ENCODE measurements at regions not wholly inside any gene's neighbourhood (a gene's known extent, or its start where the extent isn't known, plus 50 kb on each side); places are given as distances from the start of the nearest gene placed in this dataset.
"Not testable (repeated sequence)": the region's sequence is repeated elsewhere in the genome, so short reads cannot be mapped to it uniquely, and the experiment has no call there.

DNA sequence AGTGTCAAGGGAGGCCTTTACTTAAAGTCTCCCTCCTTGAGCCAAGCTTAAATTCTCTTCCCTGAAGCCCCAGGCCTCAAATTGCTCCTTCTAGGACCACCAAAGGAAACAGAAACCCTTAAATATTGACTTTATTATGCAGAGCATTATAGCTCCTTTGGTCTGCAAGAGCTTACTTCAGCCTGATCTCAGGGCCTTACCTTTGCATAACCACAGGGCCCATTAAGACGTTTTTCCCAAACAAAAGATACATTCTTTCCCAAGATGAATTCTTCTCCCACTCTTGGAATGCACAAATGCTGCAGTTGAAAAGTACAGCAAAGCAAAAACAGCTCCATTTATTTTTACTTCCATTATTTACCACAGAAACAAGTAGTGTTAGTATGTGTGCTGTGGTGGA lies 130.8 kb downstream of the B3GNT2 start:
- DNase-seq = no peak

DNA sequence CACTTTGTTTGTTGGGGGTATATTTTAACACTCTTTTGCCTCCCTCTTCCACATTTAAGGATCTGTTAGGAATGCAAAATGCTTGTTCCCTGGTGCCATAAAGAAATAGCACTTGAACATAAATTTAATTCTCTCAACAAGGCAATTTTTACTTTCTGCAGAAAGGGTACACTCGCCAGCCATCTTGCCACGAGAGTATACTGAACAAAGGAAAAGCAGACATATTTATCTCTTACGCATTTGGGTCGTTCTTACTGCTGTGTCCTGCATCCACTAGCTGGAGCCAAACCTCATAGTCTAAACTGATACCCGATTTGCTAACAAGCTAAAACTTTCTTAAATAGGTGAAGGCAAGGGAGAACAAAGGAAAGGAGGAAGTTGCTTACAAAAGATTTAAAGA lies 129.5 kb downstream of the B3GNT2 start:
- DNase-seq = no peak

DNA sequence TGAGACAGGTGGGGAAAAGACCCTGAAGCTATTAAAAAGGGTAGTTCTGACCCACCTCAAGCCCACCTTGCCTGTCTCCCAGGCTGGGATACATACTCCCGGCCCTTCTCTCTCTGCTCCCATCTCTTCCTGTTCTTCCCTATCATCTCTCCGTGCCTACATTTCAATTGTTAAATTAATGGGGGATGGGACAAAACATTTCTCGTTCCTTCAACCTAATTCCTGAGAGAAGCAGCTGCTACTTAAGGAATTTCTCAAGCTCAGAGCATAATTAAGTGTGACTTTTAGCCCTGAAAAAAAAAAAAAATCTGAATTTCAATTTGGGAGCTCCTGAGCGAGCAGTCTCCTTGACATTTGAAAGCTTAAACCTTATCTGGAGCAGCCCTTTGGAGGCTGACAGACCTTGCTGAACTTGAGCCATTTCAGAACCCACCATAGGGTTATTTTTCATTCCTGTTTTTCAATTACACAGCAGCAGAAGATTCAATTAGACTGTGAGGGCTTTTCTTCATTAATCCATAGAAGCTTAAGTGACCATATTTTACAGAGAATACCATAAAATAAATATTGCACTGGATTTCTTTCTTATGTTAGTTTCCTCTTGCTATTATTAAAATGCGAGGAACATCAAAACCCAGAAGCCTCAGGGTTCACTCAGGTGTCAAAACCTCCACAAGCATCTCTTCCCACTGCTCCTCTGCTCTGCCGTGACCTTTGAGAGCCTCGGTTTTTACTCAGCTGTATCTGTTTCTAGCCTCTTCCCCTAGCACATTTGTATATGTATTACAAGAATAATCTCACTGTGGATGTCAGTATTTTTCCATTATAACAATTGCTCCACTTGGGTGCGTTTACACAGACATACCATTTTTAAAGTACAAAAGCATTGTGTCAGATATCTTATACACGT lies 125.7 kb downstream of the B3GNT2 start:
- no peak for DNase-seq

DNA sequence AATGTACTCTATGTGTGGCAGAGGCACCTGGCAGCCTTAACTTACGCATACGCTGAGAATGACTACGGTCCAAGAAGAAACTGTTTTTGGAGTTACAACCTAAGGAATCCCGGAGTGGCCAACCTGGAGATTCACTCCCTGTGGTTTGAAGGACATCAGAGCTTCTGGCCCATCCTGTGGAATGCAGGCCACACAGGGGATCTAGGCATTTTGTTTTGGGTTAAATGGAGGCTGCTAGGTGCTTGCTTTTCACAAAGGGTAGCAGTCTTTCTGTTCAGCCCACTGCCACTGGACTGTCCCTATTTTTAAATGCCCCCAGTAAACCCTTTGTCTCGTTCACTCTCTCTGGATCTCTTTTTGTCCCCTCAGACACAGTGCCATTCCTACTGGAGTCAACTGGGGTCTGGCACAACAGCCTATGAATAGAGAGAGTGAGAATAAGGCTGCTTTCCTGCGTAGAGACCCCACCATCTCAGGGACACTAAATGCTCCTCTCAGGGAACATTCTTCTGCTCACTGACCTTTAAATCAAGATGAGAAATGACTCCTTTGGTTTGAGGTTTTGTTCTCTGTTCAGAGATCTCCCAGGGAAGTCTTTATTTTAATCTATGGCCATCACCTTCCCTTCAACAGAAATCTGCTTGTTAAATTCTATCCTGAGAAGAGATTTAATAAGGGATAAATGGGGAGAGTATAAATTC lies 124.9 kb downstream of the B3GNT2 start:
- no peak for DNase-seq

DNA sequence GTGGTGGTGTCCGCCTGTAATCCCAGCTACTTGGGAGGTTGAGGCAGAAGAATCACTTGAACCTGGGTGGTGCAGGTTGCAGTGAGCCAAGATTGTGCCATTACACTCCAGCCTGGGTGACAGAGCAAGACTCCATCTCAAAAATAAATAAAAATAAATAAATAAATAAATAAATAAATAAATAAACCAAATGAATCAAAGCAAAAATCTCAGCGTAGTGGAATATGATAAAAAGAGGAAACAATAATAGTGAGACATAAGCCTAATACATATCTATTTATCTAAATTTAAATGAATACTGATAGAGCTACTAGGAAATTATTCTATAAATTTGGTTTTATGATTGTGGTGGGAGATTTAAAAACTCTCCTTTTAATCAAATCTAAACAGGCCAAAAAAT lies 124.2 kb downstream of the B3GNT2 start:
- not testable (repeated sequence) for DNase-seq

DNA sequence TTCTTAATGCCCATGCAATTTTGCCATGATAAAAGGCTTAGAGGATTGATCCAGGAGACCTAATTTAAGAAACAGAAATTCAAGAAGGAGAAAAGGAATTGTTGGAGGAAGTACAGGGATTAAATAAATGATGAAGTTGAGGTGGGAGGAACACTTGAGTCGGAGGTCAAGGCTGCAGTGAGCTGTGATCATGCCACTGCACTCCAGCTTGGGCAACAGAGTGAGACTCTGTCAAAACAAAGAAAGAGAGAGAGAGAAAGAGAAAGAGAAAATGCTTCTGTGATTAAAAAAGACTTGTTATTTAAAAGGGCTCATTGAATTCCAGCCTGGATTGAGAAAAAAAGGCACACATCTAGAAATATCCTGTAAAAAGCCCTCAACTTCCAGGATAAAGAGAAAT lies 123.2 kb downstream of the B3GNT2 start:
- DNase-seq = no peak

DNA sequence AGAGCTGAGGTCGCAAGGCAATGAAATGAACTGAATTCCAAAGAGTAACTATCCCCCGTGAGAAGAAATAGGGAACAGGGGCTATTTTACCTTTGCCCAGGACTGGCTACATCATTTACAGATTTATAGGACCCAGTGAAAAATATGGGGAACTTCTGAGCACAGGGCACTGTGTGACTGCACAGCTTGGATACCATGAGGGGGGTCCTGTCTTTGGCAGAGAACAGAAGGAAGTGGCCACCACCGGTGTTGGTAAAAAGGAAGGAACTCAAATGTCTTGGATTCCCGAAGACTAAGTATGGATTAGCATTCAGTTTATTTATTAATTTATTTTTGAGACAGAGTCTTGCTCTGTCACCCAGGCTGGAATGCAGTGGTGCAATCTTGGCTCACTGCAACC lies 119.6 kb downstream of the B3GNT2 start:
- no peak for DNase-seq

DNA sequence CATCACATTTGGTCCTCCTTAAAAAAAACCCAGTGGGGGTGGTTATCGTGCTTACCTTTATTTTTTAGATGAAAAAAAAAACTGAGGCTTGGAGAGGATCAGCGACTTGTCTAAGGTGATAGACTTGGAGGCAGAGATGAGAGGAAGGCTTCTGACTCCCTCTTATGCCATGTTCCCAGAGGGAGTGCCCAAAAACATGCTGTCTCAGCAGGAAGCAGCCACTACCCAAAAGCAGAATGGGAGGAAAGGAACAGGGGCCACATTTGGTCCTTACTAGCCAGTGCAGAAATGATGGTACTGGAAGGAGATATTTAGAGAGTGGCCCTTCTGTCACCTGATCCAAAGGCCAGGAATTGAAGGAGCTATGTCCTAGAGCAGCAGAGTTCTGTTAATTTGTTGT lies 118.4 kb downstream of the B3GNT2 start:
- no peak for DNase-seq

DNA sequence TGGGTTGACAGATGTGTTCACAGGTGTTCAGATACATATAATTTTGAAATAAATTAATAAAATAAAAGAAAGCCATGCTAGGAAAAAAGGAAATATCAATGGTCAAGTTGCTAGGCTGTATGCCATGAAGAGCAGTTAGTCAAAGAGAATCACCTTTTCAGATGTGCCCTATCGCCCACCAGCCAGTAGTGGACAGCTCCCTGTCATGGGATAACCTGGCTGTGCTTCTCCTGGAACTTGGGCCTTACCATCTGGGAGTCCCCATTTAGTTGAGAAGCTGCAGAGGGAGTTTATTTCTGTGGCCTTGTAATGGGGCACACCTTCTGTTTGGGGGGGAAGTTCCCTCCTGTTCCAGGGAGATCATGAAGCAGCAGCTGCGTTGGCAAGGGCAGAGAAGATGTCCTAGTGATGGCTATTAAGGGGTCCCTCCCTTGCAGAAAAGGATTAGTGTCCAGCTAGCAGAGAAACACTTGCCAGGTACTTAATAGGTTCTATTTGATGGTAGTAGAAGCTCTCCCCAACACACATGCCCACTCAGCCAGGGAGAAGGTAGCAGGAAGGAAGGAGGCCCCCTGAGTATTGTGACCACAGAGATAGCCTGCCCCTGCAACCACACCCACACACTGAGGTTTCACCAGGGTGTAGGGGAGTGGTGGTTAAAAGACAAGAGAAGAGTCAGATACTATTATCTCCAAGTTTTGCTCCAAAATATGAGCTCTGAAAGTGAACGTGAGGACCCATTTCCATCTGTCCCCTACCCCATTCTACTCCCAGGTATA lies 117.7 kb downstream of the B3GNT2 start:
- no peak for DNase-seq

DNA sequence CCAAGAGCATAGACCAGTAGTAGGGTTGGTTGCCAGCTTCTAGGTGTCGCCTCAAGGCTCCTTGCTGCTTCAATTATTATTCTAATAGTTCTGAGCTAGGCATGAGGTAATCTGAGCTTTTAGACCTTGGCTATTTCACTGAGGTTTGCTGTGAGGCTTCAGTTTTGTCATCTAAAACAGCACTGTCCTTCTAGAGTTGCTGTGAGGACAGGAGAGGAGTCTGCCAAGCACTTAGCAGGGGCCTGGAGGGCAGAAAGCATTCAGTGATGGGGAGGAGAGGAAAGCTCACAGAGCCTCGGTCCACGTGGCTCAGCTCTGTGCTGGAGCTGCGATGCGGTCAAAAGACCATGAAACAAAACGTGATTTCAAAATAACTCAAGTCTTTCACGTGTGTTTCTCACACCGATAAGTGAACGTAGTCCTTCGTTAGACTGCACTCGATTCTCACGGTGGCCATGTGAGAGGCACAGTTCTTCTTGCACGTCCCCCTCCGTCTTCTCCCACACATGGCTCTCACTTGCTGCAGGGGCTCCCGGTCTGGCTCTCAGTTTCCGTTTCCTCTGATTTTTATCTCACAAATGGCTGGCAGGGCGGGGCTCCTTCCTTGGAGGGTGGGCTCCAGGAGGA lies 113.7 kb downstream of the B3GNT2 start:
- DNase-seq = no peak

DNA sequence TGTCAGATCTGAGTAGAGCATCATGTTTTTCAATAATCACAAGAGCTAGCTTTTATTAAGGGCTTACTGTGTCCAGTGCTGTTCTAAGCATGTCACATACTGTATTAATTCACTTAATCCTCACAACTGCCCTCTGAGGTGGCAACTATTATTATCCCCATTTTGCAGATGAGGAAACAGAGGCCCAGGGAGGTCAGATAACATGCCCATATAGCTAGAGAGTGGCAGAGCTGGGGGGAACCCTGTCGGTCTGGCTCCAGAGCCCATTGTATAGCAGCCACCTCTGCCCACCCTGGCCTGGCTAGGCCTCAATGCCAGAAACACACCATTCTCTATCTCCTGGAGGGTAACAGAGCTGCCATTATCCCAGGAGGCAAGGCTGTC lies 113.2 kb downstream of the B3GNT2 start:
- DNase-seq = no peak

DNA sequence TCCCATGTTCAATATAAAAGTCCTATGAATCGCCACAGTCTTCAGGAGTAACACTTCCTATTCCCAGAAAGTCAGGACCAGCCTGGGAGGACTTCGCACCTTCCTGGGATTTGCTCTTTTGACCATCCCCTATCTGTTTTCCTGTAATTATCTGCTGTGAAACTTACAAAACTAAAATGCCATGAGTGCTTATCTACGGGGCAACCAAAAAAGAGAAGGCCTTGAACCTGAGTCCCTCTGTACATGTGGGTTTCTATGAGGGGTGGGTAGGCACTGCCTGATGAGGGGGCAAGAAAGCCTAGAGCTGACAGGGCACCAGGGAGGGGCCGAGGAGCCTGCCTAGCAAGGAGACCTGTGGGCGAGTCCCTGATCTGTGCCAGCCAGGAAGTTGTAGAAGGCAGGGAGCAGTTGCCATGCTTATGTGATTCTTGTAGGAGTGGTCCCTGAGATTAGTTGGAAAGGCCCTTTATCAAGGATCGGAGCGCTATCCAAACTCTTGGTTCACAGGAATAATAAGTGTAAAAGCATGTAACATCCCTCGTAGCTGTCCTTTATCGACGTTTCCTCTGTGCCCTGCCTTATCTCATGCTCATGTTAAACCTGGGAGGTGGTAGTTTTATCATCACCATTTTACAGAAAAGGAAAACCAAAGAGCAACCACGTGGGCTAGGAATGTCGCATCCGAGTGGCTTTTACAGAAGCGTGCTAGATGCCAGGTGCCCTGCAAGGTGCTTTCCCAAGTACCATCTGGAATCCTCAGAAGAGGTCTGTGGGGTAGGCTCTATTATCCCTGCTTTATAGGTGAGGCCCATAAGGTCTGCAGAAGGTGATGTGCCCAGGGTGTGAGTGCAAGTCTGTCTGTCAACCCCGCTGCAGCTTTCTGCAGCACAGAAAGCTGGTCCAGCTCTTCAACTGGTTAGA lies 111.8 kb downstream of the B3GNT2 start:
- DNase-seq = no peak

DNA sequence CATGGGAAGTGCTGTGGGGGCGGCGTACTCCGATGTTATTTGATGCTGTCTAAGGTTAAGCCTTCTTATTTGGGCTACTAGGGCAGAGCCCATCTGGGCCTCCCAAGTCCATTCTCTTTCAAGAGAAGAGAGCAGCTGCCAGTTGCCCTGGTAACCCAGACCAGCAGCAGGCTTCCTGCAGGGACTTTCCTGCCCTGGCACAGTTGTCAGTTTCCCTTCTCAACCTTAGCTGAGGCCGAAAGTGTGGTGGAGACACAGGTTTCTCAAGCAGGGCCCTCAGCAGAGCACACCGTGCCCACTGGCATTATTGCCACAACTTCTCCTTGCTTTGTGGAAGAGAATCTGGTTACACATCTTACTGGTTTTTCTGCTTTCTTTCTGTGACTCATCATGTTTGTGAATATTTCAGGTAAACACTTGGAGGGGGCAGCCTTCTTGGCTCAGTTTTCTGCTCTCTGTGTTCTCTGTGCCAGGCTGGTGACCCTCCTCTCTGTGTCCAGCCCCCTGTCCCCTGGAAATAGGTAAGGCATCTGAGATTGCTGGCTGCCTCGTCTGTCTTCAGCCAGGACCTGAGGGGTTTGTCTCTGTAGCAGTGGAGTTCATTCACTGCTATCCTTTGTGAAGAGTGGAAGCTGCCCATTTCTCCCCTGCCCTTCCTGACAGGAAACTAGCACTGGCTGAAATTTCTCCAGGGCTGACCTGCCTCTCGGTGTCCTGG lies 111.0 kb downstream of the B3GNT2 start:
- DNase-seq = peak; percentile 7

DNA sequence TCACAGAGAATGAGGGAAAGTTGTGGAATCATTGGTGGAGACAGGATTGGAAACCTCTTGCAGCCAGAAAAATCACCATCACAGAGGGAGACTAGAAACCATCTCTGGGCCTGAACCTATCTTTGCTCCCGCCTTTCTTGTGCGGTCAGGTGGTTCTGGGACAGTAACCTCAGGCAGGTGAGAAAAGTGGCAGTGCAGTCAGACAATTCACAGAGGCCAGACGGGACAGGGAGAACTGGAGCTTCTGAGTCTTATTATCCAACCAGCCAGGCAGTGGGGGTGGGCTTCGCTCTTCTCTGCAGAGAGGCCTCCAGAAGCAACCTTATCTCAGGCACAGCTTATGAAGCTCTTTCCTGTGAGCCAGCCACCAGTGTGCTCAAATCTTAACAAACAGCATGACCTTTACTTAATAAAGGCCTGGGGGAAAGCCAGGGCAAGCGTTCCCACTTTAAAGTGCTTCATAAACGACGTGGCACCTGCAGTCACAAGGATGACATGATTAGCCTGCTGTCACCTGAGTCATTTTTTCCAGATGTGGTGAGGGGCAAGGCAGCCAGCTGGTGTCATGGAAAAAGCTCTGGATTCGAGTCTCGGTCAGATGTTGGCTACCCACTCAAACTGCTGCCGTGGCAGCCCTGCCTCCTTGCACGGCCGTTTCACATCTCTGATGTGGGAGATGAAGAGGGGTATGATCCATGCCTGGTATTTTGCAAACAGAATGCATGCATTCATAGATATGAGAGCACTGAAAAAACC lies 109.7 kb downstream of the B3GNT2 start:
- no peak for DNase-seq

DNA sequence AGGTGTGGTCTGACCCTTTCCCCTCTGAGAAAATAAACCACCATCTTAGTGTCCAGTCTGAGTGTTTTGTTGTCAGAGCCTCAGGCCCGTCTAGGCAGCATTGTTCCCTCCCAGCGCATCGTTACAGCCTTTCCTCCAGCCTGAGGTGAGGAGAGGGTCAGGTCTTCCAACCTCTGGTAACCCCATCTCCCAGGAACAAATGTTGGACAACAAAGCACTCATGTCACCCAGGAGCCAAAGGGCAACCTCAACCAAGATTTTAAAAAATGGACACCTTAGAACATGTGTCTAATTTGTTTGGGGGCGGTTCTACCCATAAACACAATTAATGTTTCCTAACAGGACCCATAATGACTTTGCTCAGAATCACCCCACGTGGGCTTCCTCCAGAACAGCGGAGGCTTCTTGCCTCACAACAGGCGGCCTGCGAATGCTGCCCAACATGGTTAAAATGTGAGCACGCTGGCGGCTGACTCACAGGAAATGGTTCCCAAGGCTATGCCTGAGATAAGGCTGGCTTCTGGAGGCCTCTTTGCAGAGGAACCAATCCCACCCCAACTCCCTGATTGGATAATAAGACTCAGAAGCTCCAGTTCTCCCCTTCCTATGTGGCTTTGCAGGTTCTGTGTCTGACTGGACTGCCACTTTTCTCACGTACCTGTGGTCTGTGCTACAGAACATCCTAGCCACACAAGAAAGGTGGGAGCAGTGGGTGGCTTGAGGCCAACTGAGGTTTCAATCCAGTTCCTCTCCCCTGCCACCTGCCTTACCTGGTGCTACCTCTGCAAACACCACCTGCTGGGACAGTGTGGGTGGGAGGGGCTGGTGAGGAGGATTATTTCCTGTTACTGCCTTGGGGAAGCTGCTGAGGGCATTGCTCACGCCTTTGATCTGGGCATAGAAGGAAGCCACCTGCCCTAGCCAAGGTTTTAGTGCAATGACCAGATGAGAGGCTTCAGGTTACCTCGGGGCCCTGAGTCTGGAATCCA lies 108.8 kb downstream of the B3GNT2 start:
- peak; percentile 10 for DNase-seq

DNA sequence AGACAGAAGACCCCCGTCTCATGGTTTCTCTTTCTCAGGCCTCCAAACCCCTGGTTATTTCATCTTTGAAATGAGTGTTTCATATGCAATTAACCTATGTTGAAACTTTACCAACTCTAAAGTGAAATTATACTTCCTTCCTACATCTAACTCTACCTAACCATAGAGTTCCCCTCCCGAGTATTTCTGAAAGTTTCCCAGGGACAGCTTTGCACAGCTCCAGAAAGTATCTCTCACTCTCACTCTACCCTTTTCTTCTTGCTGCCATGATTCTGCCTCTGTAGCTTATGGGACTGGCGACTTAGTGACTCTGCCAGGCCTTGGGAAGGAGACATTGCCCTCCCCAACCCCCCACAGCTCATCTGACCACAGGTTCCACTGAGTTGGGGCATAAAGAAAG lies 107.9 kb downstream of the B3GNT2 start:
- no peak for DNase-seq

DNA sequence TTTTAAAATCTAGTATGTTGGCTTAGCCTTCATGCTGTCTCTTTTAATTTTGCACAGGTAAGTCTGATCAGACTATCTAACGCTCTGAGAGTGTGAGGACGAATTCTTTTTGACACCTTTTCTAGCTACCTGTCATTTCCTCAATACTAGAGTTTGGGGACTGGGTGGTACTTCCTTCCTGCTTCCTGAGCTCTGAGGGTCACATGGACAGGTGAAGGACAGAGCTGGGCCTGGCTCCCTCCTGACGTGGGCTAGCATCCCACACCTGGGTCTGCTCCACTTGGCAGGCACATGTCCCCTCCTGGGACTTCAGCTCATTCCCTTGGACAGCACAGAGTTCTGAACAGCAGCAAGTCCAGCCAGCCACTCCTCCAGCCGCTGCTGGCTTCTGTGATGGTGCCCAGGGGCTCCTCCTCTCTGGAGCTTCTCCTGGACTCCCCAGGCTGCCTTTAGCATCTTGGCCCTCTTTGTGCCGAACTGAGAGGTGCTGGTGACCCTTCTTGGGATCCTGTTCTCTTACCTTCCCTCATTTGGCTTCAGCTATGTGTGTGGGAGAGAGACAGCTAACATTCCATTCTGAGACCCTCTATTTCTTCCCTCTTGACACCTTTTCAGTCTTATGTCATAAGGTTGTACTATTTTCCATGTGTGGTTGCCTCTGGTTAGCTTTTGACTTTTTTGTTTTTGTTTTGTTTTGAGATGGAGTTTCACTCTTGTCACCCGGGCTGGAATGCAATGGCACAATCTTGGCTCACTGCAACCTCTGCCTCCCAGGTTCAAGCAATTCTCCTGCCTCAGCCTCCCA lies 106.9 kb downstream of the B3GNT2 start:
- DNase-seq = no peak

DNA sequence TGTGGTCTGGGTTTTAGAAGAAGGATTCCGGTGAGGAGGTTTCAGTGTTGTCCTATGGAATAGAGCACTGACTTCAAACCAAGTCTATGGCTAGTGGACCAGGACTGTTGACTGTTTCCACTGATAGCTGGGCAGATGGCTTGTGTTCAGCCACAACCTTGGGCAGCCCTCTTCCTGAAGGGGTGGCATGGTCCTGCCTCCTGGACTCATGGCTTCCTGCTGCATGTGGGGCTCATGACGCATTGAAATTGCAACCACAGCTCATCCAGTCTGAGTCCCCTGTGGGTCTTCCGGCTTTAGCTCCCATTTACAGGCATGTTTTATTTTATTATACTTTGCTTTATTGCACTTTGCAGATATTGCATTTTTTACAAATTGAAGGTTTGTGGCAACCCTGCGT lies 105.0 kb downstream of the B3GNT2 start:
- no peak for DNase-seq

Data from skin of body (tissue), 1 donor.